Thoracic aorta (tissue), 2 donors: ENCODE measurements at regions not wholly inside any gene's neighbourhood (a gene's known extent, or its start where the extent isn't known, plus 50 kb on each side); places are given as distances from the start of the nearest gene placed in this dataset.

Source experiments
- ATAC-seq: fragments of 150-250 bp; one replicate; pipeline ENCODE4 v1.8.0; 2017; ENCODE audit warnings: low read depth; ENCODE audit not compliant: insufficient number of reproducible peaks, low FRiP score
- DNase-seq: peaks from one replicate; pipeline ENCODE4 v3.0.0-alpha.2; 2020; ENCODE audit warnings: low spot score
- H3K27ac ChIP-seq, 2 donors: fragments of 200-600 bp; sonication (generic); 1 replicate in 1 of 2; 2 replicates in 1 of 2; pipeline ENCODE4 v1.5.1; 2016; ENCODE audit warnings: mild to moderate bottlenecking in 2 of 2, moderate library complexity in 2 of 2
- H3K27me3 ChIP-seq: fragments of 200-600 bp; sonication (generic); replicated peaks from 2 replicates; pipeline ENCODE4 v1.6.0; 2016; ENCODE audit warnings: mild to moderate bottlenecking; ENCODE audit not compliant: insufficient read depth
- H3K36me3 ChIP-seq: fragments of 200-600 bp; sonication (generic); one replicate; pipeline ENCODE4 v1.5.1; 2016
- H3K4me1 ChIP-seq, 2 donors: fragments of 200-600 bp; sonication (generic); 1 replicate in 1 of 2; 2 replicates in 1 of 2; pipeline versions ENCODE4 v1.5.1 to v1.6.0; 2016; ENCODE audit warnings: low read depth in 2 of 2, mild to moderate bottlenecking in 1 of 2; ENCODE audit not compliant: control insufficient read depth in 1 of 2
- H3K4me3 ChIP-seq: fragments of 200-600 bp; sonication (generic); 2 replicates; pipeline ENCODE4 v1.5.1; 2016; ENCODE audit warnings: mild to moderate bottlenecking
- H3K9me3 ChIP-seq: fragments of 200-600 bp; sonication (generic); 2 replicates; pipeline ENCODE4 v1.5.1; 2016
- TF ChIP-seq, protein P1 (sequence below): fragments of 200-600 bp; sonication (generic); IDR thresholded peaks from one replicate; pipeline ENCODE4 v1.5.1; 2019; ENCODE audit warnings: antibody characterized with exemption

DNA sequence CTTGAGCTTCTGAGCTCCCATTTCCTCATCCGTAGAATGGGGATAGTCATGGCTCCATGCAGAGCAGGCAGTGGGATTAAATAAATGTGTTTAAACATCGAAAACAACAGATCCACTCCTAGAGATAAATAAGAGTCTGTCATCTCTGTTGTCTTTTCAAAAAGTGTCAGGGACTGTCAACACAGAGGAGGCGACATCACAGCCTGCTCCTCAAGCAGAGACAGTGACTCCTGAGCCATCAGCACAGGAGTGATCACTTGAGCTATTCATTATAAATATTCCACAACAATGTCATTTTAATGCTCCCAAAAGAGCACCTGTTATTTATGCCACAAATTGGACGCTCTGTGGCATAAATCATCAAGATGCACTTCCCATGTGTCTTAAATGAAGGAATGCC lies 605.6 kb upstream of the CDH5 start:
- TF ChIP-seq, protein P1, sequence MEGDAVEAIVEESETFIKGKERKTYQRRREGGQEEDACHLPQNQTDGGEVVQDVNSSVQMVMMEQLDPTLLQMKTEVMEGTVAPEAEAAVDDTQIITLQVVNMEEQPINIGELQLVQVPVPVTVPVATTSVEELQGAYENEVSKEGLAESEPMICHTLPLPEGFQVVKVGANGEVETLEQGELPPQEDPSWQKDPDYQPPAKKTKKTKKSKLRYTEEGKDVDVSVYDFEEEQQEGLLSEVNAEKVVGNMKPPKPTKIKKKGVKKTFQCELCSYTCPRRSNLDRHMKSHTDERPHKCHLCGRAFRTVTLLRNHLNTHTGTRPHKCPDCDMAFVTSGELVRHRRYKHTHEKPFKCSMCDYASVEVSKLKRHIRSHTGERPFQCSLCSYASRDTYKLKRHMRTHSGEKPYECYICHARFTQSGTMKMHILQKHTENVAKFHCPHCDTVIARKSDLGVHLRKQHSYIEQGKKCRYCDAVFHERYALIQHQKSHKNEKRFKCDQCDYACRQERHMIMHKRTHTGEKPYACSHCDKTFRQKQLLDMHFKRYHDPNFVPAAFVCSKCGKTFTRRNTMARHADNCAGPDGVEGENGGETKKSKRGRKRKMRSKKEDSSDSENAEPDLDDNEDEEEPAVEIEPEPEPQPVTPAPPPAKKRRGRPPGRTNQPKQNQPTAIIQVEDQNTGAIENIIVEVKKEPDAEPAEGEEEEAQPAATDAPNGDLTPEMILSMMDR = no peak
- H3K4me1 ChIP-seq = no peaks in the 10 kb centered on the region
- no peak for DNase-seq
- H3K4me3 ChIP-seq = no peak overlapping the region
- H3K9me3 ChIP-seq = no peaks in the 10 kb centered on the region
- no peak overlapping the region for H3K27ac ChIP-seq
- no peaks in the 10 kb centered on the region for H3K27me3 ChIP-seq
- ATAC-seq = no peak
- no peaks in the 10 kb centered on the region for H3K36me3 ChIP-seq

DNA sequence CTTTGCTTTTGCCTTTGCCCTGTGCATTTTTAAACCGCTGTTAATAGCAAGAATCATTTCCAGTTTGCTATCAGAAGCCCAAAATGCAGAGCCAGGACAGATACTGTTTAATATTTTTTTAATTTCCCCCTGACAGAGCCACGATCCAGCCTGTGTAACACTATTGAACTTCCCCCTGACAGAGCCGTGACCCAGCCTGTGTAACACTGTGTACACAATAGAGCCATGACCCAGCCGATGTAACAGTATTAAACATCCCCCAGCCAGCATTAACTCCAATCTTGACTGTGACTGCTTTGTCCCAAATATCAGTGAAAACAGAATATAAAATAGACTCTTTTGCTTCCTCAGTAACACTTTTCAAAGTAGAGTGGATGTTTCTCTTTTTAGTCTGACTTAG lies 607.9 kb upstream of the CDH5 start:
- Histone ChIP-seq H3K4me3 (no peak overlapping the region), H3K4me1 (no peaks in the 10 kb centered on the region), H3K9me3 (no peaks in the 10 kb centered on the region), H3K27ac (no peak overlapping the region), H3K36me3 (no peaks in the 10 kb centered on the region), H3K27me3 (no peaks in the 10 kb centered on the region)
- TF ChIP-seq, protein P1 = no peak
- ATAC-seq (no peak), DNase-seq (no peak)

DNA sequence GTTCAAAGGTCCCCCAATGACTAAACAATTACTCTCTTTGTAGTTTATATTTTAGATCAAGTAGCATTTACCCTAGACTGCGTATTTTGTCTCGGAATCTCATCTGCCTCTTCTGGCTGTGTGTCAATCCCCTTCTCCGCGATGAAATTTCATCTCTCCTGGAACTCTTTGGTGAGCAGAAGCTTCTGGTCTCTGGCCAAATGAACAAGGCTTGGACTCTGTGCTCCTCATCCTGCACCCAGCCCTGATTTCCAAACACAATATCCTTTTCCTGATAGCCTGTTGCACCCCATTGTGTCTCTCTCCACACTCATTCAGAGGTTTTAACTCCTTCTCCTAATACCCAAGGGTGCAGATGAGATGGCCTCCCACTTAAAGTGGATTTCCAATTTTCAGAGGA lies 609.4 kb upstream of the CDH5 start:
- TF ChIP-seq, protein P1 = no peak
- no peaks in the 10 kb centered on the region for H3K36me3 ChIP-seq
- no peak overlapping the region for H3K4me3 ChIP-seq
- no peak overlapping the region for H3K27ac ChIP-seq
- ATAC-seq (no peak), DNase-seq (no peak)
- H3K9me3 ChIP-seq = no peaks in the 10 kb centered on the region
- no peaks in the 10 kb centered on the region for H3K27me3 ChIP-seq
- no peaks in the 10 kb centered on the region for H3K4me1 ChIP-seq

DNA sequence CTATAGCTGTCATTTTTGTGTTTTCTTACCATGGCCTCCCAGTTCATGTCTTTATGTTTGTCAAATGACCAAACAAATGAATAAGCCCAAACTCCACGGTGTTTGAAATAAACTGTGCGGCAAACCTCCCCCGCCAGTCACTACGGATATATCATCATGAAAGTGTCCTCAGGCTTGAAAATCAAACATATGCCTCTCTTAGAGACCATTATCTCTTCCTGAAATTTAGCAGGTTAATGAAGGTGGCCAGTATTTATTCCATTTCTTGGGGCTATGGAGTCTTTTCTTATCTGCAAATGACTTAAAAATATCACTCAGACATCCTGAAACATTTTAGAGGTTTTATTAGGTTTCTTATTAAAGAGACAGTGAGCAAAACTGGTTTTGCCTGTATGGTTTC lies 610.3 kb upstream of the CDH5 start:
- TF ChIP-seq, protein P1 = no peak
- Histone ChIP-seq H3K9me3 (no peaks in the 10 kb centered on the region), H3K27ac (no peak overlapping the region), H3K4me1 (no peaks in the 10 kb centered on the region), H3K27me3 (no peaks in the 10 kb centered on the region), H3K36me3 (no peaks in the 10 kb centered on the region), H3K4me3 (no peak overlapping the region)
- no peak for ATAC-seq
- no peak for DNase-seq

DNA sequence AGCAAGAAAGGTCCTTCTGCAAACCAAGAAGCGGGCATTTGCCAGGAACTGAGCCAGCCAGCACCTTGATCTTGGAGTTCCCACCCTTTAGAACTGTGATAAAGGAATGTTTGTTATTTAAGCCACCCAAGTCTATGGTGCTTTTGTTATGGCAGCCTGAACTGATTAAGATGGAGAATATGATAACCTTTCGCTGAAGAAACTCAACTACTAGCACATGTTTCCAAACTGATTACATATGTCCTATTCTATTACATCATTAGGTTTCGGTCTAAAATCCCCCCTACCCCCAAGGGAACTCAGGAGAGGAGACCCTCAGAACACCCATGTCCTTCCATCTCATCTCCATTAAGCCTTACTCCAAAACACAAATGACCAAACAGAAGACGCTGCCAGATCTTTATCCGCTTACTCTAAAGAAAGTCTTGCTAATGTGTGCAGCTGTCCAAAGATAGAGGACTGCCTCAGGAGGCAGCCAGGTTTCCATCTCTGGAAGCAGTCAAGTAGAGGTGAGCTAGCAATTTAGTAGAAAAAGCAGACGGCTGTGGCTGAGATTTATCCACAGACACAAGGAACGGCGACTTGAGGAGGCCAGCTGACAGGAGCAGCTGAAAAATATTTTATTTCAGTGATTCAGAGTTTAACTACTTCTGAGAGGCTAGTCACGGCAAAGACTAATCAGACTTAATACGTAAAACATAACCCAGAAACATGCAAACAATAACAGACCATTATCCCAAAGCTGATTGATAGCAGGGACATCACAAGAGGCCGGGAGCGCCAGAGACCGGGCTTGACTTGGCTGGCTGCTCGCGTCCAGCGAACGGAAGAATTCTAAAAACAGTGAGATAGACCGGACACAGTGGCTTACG lies 611.4 kb upstream of the CDH5 start:
- H3K27me3 ChIP-seq = no peaks in the 10 kb centered on the region
- H3K4me3 ChIP-seq = no peak overlapping the region
- H3K9me3 ChIP-seq = no peaks in the 10 kb centered on the region
- H3K4me1 ChIP-seq = no peaks in the 10 kb centered on the region
- TF ChIP-seq, protein P1 = no peak
- no peak for DNase-seq
- ATAC-seq = no peak
- no peaks in the 10 kb centered on the region for H3K36me3 ChIP-seq
- H3K27ac ChIP-seq = no peak overlapping the region
